ENCODE measurements at regions not wholly inside any gene's neighbourhood (a gene's known extent, or its start where the extent isn't known, plus 50 kb on each side); places are given as distances from the start of the nearest gene placed in this dataset.

GRCh38 chr11:95715777-95716241 lies 73.8 kb downstream of the FAM76B start:
- no peak for TF ChIP-seq CTCF (IDR thresholded peaks at IDR 0.05; ENCODE audit: borderline replicate concordance, extremely low read depth, low read length, poor library complexity, severe bottlenecking)
- TF ChIP-seq EZH2 (IDR thresholded peaks at IDR 0.05; ENCODE audit: borderline replicate concordance, low read depth, low read length, severe bottlenecking) = no peak

All from DND-41 (cell line).